ENCODE measurements at regions not wholly inside any gene's neighbourhood (a gene's known extent, or its start where the extent isn't known, plus 50 kb on each side); places are given as distances from the start of the nearest gene placed in this dataset.

DNA sequence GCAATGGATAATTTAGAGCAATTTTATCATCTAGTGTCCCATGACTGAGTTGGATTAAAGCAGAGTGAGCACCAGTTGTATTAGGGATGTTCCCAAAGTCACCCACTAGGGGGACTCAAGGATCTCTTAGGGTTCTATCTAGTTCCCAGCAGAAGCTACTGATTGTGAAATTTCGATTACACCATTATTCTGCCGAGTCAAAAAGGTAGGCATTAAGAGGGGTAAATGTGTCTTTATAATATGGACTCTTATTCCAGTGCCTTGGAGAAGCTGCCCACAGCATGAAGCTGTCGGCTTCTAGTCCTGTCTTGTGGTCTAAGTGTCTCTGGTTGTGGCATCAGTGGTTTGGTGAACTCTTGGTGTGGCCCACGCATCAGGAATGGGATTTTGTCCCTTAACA is 53.3 kb downstream of the RGS12 start:
- H3K27me3 ChIP-seq = no peaks in the 10 kb centered on the region
- WGBS, 4 donors = 45 to 51% (median 48%) methylated on average over 4 of the region's 4 CpGs
- peaks cover 0 to 10% (median 0%) of the 10 kb centered on the region in 9 donors for H3K36me3 ChIP-seq
- H3K4me1 ChIP-seq = peaks cover 0 to 16% (median 6%) of the 10 kb centered on the region in 12 donors
- no peaks in the 10 kb centered on the region for H3K9me3 ChIP-seq
- intact Hi-C loops (cut with DNase I) = loop anchor here in 8 of 10 donors (1.0 to 10.0 kb wide), 5 partner anchors 41 to 241 kb away; no protein-coding TSS in a partner anchor
- peak; percentile 88 to 95 (median 90) for ATAC-seq
- H3K27ac ChIP-seq = no peak overlapping the region
- peak in 2 of 5 donors; percentile 56 to 63 for DNase-seq
- no peak overlapping the region for H3K4me3 ChIP-seq
- TF ChIP-seq POLR2A (IDR thresholded peaks at IDR 0.05) = no peak
- TF ChIP-seq, protein P1, sequence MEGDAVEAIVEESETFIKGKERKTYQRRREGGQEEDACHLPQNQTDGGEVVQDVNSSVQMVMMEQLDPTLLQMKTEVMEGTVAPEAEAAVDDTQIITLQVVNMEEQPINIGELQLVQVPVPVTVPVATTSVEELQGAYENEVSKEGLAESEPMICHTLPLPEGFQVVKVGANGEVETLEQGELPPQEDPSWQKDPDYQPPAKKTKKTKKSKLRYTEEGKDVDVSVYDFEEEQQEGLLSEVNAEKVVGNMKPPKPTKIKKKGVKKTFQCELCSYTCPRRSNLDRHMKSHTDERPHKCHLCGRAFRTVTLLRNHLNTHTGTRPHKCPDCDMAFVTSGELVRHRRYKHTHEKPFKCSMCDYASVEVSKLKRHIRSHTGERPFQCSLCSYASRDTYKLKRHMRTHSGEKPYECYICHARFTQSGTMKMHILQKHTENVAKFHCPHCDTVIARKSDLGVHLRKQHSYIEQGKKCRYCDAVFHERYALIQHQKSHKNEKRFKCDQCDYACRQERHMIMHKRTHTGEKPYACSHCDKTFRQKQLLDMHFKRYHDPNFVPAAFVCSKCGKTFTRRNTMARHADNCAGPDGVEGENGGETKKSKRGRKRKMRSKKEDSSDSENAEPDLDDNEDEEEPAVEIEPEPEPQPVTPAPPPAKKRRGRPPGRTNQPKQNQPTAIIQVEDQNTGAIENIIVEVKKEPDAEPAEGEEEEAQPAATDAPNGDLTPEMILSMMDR (IDR thresholded peaks at IDR 0.05) = peak; percentile 83 to 95 (median 91)

DNA sequence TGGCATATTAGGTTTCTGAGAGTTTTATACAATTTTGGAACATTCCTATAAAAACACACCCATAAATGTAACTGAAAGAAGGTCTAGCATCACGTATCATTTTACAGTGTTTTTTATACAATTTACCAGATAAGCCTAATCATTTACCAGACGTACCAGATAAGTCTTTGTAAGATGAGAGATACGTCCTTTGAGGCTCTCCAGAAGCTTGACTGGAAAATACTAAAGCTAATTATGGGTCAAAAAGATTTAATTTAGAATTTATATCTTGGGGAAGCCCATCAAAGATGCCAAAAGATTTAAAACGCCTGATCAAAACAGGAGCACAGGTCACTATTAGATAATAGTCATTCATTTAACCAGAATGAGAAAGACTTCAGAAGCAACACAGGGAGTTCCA is 55.0 kb downstream of the RGS12 start:
- no peak for TF ChIP-seq POLR2A (IDR thresholded peaks at IDR 0.05)
- TF ChIP-seq, protein P1 (IDR thresholded peaks at IDR 0.05) = no peak
- ATAC-seq = no peak
- Histone ChIP-seq H3K4me3 (no peak overlapping the region), H3K36me3 (peaks cover 0 to 9% (median 0%) of the 10 kb centered on the region in 9 donors), H3K27ac (no peak overlapping the region), H3K4me1 (peaks cover 0 to 10% (median 3%) of the 10 kb centered on the region in 12 donors), H3K9me3 (peaks cover 0 to 4% (median 0%) of the 10 kb centered on the region in 12 donors), H3K27me3 (no peaks in the 10 kb centered on the region)
- intact Hi-C loops (cut with DNase I) = loop anchor here in 3 of 10 donors (2.0 to 10.0 kb wide), 4 partner anchors 39 to 243 kb away; no protein-coding TSS in a partner anchor
- WGBS, 4 donors = 85 to 89% (median 88%) methylated on average over 4 of the region's 4 CpGs
- no peak for DNase-seq

DNA sequence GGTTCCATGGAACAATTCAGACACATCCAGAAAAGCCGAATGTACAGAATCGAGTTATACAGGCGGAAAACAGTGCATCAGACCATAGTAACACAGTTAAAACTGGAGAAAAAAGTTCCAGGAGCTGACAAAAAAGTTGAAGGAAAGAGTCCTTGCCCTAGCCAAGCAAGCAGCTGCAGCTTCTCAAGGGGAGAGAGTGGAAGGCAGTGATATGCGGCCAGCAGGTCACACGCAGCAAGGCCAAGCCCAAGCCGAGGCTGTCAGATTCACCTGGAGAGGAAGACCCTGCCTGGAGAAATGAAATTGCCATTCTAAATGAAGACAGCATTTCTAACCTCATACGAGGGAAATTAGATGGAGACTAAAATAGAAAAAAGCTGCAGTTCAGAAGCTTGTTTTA is 55.8 kb downstream of the RGS12 start:
- peaks cover 0 to 10% (median 3%) of the 10 kb centered on the region in 12 donors for H3K4me1 ChIP-seq
- intact Hi-C loops (cut with DNase I) = loop anchor here in 1 of 10 donors (5.0 to 10.0 kb wide), 3 partner anchors 39 to 244 kb away; no protein-coding TSS in a partner anchor
- peaks cover 0 to 4% (median 0%) of the 10 kb centered on the region in 12 donors for H3K9me3 ChIP-seq
- H3K27ac ChIP-seq = no peak overlapping the region
- DNase-seq = peak in 1 of 5 donors; percentile 8
- ATAC-seq = no peak
- H3K27me3 ChIP-seq = no peaks in the 10 kb centered on the region
- TF ChIP-seq POLR2A (IDR thresholded peaks at IDR 0.05) = no peak
- TF ChIP-seq, protein P1 (IDR thresholded peaks at IDR 0.05) = no peak
- 73 to 84% (median 81%) methylated on average over 7 of the region's 7 CpGs for WGBS, 4 donors
- no peak overlapping the region for H3K4me3 ChIP-seq
- peaks cover 0 to 4% (median 0%) of the 10 kb centered on the region in 9 donors for H3K36me3 ChIP-seq

DNA sequence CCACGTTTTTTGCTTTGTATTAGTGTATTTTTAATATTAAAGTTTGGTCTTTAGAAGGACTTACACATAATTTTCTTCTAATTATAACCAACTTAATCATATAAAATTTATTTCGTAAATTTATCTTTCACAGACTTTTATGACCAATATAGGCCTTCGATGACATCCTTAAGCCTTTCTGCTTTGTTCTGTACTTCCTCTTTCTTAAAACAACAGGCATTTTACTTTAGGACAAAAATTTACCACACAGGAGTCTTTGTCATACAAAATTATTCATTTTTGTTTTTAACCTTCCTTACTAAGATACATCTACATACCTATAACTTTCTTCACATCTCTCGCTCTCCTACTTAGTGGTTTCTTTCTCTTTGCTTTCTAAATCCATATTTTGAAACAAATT is 56.3 kb downstream of the RGS12 start:
- H3K27me3 ChIP-seq = no peaks in the 10 kb centered on the region
- DNase-seq (no peak), ATAC-seq (no peak)
- peaks cover 0 to 4% (median 0%) of the 10 kb centered on the region in 12 donors for H3K9me3 ChIP-seq
- 88 to 95% (median 93%) methylated on average over 4 of the region's 4 CpGs for WGBS, 4 donors
- H3K36me3 ChIP-seq = no peaks in the 10 kb centered on the region
- H3K4me1 ChIP-seq = peaks cover 0 to 10% (median 3%) of the 10 kb centered on the region in 12 donors
- TF ChIP-seq, protein P1 (IDR thresholded peaks at IDR 0.05) = no peak
- TF ChIP-seq POLR2A (IDR thresholded peaks at IDR 0.05) = no peak
- H3K4me3 ChIP-seq = no peak overlapping the region
- H3K27ac ChIP-seq = no peak overlapping the region
- intact Hi-C loops (cut with DNase I) = loop anchor here in 1 of 10 donors (5.0 to 10.0 kb wide), 3 partner anchors 38 to 244 kb away; no protein-coding TSS in a partner anchor

All from heart left ventricle (tissue), 16 donors.